Mesendoderm (in vitro differentiated cells): ENCODE measurements at regions not wholly inside any gene's neighbourhood (a gene's known extent, or its start where the extent isn't known, plus 50 kb on each side); places are given as distances from the start of the nearest gene placed in this dataset.

Experiments
- DNase-seq: peaks from one replicate; pipeline ENCODE4 v3.0.0; 2013
- H2AK5ac ChIP-seq: 2 replicates; pipeline ENCODE4 v1.6.1; 2013; ENCODE audit warnings: low read length, inconsistent platforms
- H2BK120ac ChIP-seq: 2 replicates; pipeline ENCODE4 v1.6.1; 2013; ENCODE audit warnings: low read depth, mild to moderate bottlenecking, low read length, moderate library complexity, mixed read lengths
- H2BK15ac ChIP-seq: replicated peaks from 2 replicates; pipeline ENCODE4 v1.6.1; 2013; ENCODE audit warnings: low read depth, mild to moderate bottlenecking, moderate library complexity
- H2BK5ac ChIP-seq: 2 replicates; pipeline ENCODE4 v1.6.1; 2013; ENCODE audit warnings: low read length, inconsistent platforms
- H3K18ac ChIP-seq: 2 replicates; pipeline ENCODE4 v1.6.1; 2013; ENCODE audit warnings: mild to moderate bottlenecking, low read length, mixed read lengths
- H3K23ac ChIP-seq: one replicate; pipeline ENCODE4 v1.6.1; 2013; ENCODE audit warnings: low read length
- H3K27ac ChIP-seq: 2 replicates; pipeline ENCODE4 v1.5.1; 2013; ENCODE audit warnings: low read depth, mild to moderate bottlenecking, inconsistent platforms, low read length, moderate library complexity
- H3K27me3 ChIP-seq: 2 replicates; pipeline ENCODE4 v1.6.1; 2013; ENCODE audit warnings: low read length, control low read depth, mild to moderate bottlenecking, inconsistent platforms; ENCODE audit not compliant: insufficient read depth, poor library complexity
- H3K36me3 ChIP-seq: 2 replicates; pipeline ENCODE4 v1.6.1; 2013; ENCODE audit warnings: low read length, inconsistent platforms; ENCODE audit not compliant: control insufficient read depth, insufficient read depth
- H3K4ac ChIP-seq: one replicate; pipeline ENCODE4 v1.6.1; 2013; ENCODE audit warnings: low read depth, mild to moderate bottlenecking, low read length, moderate library complexity
- H3K4me1 ChIP-seq: 2 replicates; pipeline ENCODE4 v1.6.1; 2013; ENCODE audit warnings: low read depth, low read length, inconsistent platforms; ENCODE audit not compliant: control insufficient read depth
- H3K4me2 ChIP-seq: 2 replicates; pipeline ENCODE4 v1.6.1; 2013; ENCODE audit warnings: low read length
- H3K4me3 ChIP-seq: 2 replicates; pipeline ENCODE4 v1.5.1; 2013; ENCODE audit warnings: mild to moderate bottlenecking, low read length
- H3K56ac ChIP-seq: one replicate; pipeline ENCODE4 v1.6.1; 2013; ENCODE audit warnings: low read length
- H3K79me1 ChIP-seq: 2 replicates; pipeline ENCODE4 v1.6.1; 2013; ENCODE audit warnings: low read length, inconsistent platforms
- H3K79me2 ChIP-seq: 2 replicates; pipeline ENCODE4 v1.6.1; 2013; ENCODE audit warnings: mild to moderate bottlenecking, low read length; ENCODE audit not compliant: control insufficient read depth, insufficient read depth
- H3K9ac ChIP-seq: 2 replicates; pipeline ENCODE4 v1.6.1; 2013; ENCODE audit warnings: low read length, inconsistent platforms
- H4K5ac ChIP-seq: one replicate; pipeline ENCODE4 v1.6.1; 2013; ENCODE audit warnings: low read length
- H4K8ac ChIP-seq: one replicate; pipeline ENCODE4 v1.6.1; 2013; ENCODE audit warnings: low read depth, mild to moderate bottlenecking, control low read depth, low read length, moderate library complexity
- WGBS: extraction: QIAGEN DNeasy Blood & Tissue Kit; methylation state at CpG from one replicate; pipeline ENCODE4 v1.1.7; 2013; ENCODE audit warnings: low lambda C conversion rate, missing lambda C conversion rate; ENCODE audit not compliant: insufficient coverage; ENCODE audit errors: extremely low coverage; 5-methylcytosine and 5-hydroxymethylcytosine counted together

- Histone ChIP-seq H3K23ac (no peak overlapping the region), H2BK120ac (no peak overlapping the region), H2BK5ac (no peak overlapping the region), H4K8ac (no peak overlapping the region), H3K18ac (peak overlapping the region; percentile 51), H2BK15ac (no peak overlapping the region), H4K5ac (no peak overlapping the region), H3K4me3 (no peak overlapping the region), H3K9ac (no peak overlapping the region), H3K4me2 (no peak overlapping the region), H3K27me3 (no peaks in the 10 kb centered on the region), H3K4me1 (peaks cover 6% of the 10 kb centered on the region), H3K56ac (no peak overlapping the region), H3K4ac (no peak overlapping the region), H2AK5ac (no peak overlapping the region), H3K79me1 (no peaks in the 10 kb centered on the region), H3K79me2 (no peaks in the 10 kb centered on the region), H3K27ac (no peak overlapping the region), H3K36me3 (no peaks in the 10 kb centered on the region)
- no CpG with 5 or more reads among the region's 1 CpG for WGBS
- peak; percentile 21 for DNase-seq
Observed at GRCh38 chr4:24328310-24328709, 256.0 kb downstream of the DHX15 start.

- Histone ChIP-seq H2AK5ac (no peak overlapping the region), H4K8ac (no peak overlapping the region), H3K79me1 (no peaks in the 10 kb centered on the region), H2BK15ac (no peak overlapping the region), H3K56ac (peak overlapping the region; percentile 6), H3K36me3 (no peaks in the 10 kb centered on the region), H3K4me3 (no peak overlapping the region), H3K4ac (no peak overlapping the region), H2BK120ac (no peak overlapping the region), H3K79me2 (no peaks in the 10 kb centered on the region), H3K27ac (no peak overlapping the region), H3K4me1 (peaks cover 16% of the 10 kb centered on the region), H4K5ac (no peak overlapping the region), H3K4me2 (no peak overlapping the region), H3K23ac (no peak overlapping the region), H2BK5ac (no peak overlapping the region), H3K9ac (no peak overlapping the region), H3K18ac (peak overlapping the region; percentile 90), H3K27me3 (no peaks in the 10 kb centered on the region)
- no CpG with 5 or more reads among the region's 3 CpGs for WGBS
- DNase-seq: peak; percentile 18
Observed at GRCh38 chr4:24322995-24323394, 261.4 kb downstream of the DHX15 start.

GRCh38 chr4:24322511-24322910 is 261.8 kb downstream of the DHX15 start:
- Histone ChIP-seq H3K18ac (no peak overlapping the region), H3K9ac (no peak overlapping the region), H3K36me3 (no peaks in the 10 kb centered on the region), H4K8ac (no peak overlapping the region), H3K4me3 (no peak overlapping the region), H3K4me1 (peaks cover 16% of the 10 kb centered on the region), H2AK5ac (no peak overlapping the region), H4K5ac (no peak overlapping the region), H2BK15ac (no peak overlapping the region), H3K27ac (no peak overlapping the region), H3K56ac (peak overlapping the region; percentile 6), H3K79me2 (no peaks in the 10 kb centered on the region), H3K23ac (peak overlapping the region; percentile 0), H2BK120ac (no peak overlapping the region), H3K27me3 (no peaks in the 10 kb centered on the region), H3K4ac (no peak overlapping the region), H3K4me2 (no peak overlapping the region), H2BK5ac (no peak overlapping the region), H3K79me1 (no peaks in the 10 kb centered on the region)
- no CpG with 5 or more reads among the region's 1 CpG for WGBS
- peak; percentile 67 for DNase-seq

- no peaks in the 10 kb centered on the region for H3K27me3 ChIP-seq
- H3K4me3 ChIP-seq: no peak overlapping the region
- no peak overlapping the region for H4K5ac ChIP-seq
- H3K56ac ChIP-seq: no peak overlapping the region
- no peak overlapping the region for H3K9ac ChIP-seq
- no peaks in the 10 kb centered on the region for H3K79me2 ChIP-seq
- H2BK120ac ChIP-seq: no peak overlapping the region
- no peak overlapping the region for H3K27ac ChIP-seq
- no peak overlapping the region for H2BK5ac ChIP-seq
- H3K36me3 ChIP-seq: no peaks in the 10 kb centered on the region
- WGBS: no CpG with 5 or more reads among the region's 6 CpGs
- no peak overlapping the region for H3K23ac ChIP-seq
- H3K18ac ChIP-seq: peak overlapping the region; percentile 51
- H2BK15ac ChIP-seq: peak overlapping the region; percentile 19
- no peak overlapping the region for H4K8ac ChIP-seq
- no peak overlapping the region for H3K4ac ChIP-seq
- no peak overlapping the region for H3K4me2 ChIP-seq
- DNase-seq: peak; percentile 47
- H2AK5ac ChIP-seq: no peak overlapping the region
- no peaks in the 10 kb centered on the region for H3K79me1 ChIP-seq
- H3K4me1 ChIP-seq: peaks cover 16% of the 10 kb centered on the region
Observed at GRCh38 chr4:24321616-24322015, 262.7 kb downstream of the DHX15 start.

GRCh38 chr4:24321131-24321530 is 263.2 kb downstream of the DHX15 start:
- H3K36me3 ChIP-seq: no peaks in the 10 kb centered on the region
- no peak overlapping the region for H3K9ac ChIP-seq
- H2BK5ac ChIP-seq: no peak overlapping the region
- H3K56ac ChIP-seq: no peak overlapping the region
- H4K8ac ChIP-seq: no peak overlapping the region
- peaks cover 16% of the 10 kb centered on the region for H3K4me1 ChIP-seq
- no CpG with 5 or more reads among the region's 6 CpGs for WGBS
- peak overlapping the region; percentile 75 for H3K18ac ChIP-seq
- H3K4ac ChIP-seq: no peak overlapping the region
- H4K5ac ChIP-seq: no peak overlapping the region
- no peak overlapping the region for H3K4me2 ChIP-seq
- no peaks in the 10 kb centered on the region for H3K79me1 ChIP-seq
- no peak overlapping the region for H3K27ac ChIP-seq
- H3K23ac ChIP-seq: no peak overlapping the region
- no peaks in the 10 kb centered on the region for H3K27me3 ChIP-seq
- H2BK15ac ChIP-seq: peak overlapping the region; percentile 19
- no peak for DNase-seq
- no peak overlapping the region for H2AK5ac ChIP-seq
- no peak overlapping the region for H2BK120ac ChIP-seq
- H3K79me2 ChIP-seq: no peaks in the 10 kb centered on the region
- H3K4me3 ChIP-seq: no peak overlapping the region

GRCh38 chr4:24319387-24319786 is 265.0 kb downstream of the DHX15 start:
- H4K8ac ChIP-seq: no peak overlapping the region
- no peak overlapping the region for H2BK5ac ChIP-seq
- no peak for DNase-seq
- H2BK120ac ChIP-seq: no peak overlapping the region
- no peak overlapping the region for H3K4ac ChIP-seq
- no peak overlapping the region for H2AK5ac ChIP-seq
- peaks cover 16% of the 10 kb centered on the region for H3K4me1 ChIP-seq
- H4K5ac ChIP-seq: no peak overlapping the region
- no peak overlapping the region for H3K4me2 ChIP-seq
- WGBS: no CpG with 5 or more reads among the region's 5 CpGs
- no peaks in the 10 kb centered on the region for H3K36me3 ChIP-seq
- no peak overlapping the region for H3K27ac ChIP-seq
- H3K9ac ChIP-seq: no peak overlapping the region
- H3K56ac ChIP-seq: no peak overlapping the region
- no peaks in the 10 kb centered on the region for H3K79me1 ChIP-seq
- H3K18ac ChIP-seq: no peak overlapping the region
- no peaks in the 10 kb centered on the region for H3K79me2 ChIP-seq
- H3K23ac ChIP-seq: no peak overlapping the region
- no peak overlapping the region for H3K4me3 ChIP-seq
- H2BK15ac ChIP-seq: no peak overlapping the region
- no peaks in the 10 kb centered on the region for H3K27me3 ChIP-seq
